HG02571 (cell line): ENCODE measurements at regions not wholly inside any gene's neighbourhood (a gene's known extent, or its start where the extent isn't known, plus 50 kb on each side); places are given as distances from the start of the nearest gene placed in this dataset.
"Not testable (repeated sequence)": the region's sequence is repeated elsewhere in the genome, so short reads cannot be mapped to it uniquely, and the experiment has no call there.

Source experiments
- ATAC-seq: cut with Tn5 transposase; IDR thresholded peaks from one replicate; pipeline ENCODE4 v1.9.1; 2021; ENCODE audit warnings: mild to moderate bottlenecking, moderate library complexity; ENCODE audit not compliant: unreplicated experiment

DNA sequence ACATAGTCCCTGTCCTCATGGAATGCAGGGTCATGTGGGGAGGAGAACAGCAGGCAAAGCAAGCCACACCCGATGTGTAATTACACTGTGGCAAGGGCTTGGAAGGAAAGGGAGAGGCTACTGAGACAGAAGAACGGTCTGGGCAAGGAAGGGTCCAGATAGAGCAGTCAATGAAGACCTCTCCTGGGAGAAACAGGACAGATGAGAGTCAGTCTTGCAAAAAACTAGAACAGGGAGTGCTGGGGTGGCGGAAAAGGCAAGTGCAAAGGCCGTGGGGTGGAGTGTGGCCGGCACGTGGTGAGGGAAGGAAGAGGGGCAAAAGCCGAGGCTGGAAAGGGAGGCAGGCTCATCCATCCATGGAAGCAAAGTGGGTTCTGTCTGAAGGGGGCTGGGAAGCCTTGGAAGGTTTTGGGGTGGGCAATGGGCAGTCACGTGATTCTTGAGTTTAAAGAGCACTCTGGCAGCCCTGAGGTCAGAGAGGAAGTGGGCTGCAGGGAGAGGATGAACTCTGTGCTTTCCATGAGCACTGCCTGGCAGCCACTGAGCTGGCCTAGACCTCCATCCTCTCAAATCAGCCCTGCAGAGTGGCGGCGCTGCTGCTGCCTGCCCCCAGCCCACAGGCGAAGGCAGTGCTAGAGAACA lies 182.2 kb downstream of the INHBB start:
- ATAC-seq, result no peak

DNA sequence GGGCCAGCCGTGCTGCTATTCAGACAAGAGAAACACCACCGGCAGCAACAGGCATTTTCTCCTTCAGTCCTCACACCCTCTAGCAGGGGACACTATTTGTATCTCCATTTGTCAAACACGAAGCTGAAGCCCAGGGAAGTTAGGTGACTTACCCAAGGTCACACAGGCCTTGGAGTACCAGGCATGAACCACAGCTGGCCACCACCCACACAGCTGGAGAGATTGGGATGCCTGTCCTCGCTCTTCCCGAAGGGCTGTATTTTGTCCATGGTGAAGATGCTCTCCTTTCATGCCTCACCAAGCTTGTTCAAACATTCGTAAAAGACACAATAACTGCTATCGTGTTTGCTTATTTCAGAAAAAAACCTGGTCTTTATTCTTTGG lies 182.7 kb downstream of the INHBB start:
- ATAC-seq, result no peak

DNA sequence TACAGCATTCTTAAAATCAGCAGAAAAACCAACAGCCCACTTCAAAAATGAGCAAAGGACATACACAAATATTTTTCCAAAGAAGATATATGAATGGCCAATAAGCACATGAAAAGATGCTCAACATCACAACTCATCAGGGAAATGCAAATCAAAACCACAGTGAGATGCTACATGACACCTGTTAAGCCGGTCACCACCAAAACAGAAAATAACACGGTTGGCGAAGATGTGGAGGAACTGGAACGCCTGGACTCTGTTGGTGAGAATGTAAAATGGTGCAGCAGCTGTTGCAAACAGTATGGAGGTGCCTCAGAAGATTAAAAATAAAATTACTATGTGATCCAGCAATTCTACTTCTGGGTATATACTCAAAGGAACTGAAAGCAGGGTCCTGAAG lies 184.8 kb downstream of the INHBB start:
- no peak for ATAC-seq

DNA sequence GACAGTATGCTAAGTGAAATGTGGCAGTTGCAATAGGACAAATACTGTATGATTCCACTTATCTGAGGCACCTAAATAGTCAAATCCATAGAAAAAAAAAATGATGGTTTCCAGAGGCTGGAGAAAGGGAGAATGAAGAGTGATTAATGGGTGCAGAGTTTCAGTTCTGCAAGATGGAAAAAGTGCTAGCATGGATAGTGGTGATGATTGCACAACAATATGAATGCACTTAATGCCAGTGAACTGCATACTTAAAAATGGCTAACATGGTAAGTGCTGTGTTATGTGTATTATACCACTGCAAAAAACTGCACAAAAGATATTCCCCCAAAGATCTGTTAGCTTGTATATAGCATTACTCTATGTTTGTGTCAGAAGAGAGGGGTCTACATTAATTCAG lies 185.4 kb downstream of the INHBB start:
- ATAC-seq, result no peak

- ATAC-seq, result no peak
These were observed 186.1 kb downstream of the INHBB start for GRCh38 chr2:120531863-120532600.

- no peak for ATAC-seq
These were observed 187.7 kb downstream of the INHBB start for GRCh38 chr2:120533625-120534024.

DNA sequence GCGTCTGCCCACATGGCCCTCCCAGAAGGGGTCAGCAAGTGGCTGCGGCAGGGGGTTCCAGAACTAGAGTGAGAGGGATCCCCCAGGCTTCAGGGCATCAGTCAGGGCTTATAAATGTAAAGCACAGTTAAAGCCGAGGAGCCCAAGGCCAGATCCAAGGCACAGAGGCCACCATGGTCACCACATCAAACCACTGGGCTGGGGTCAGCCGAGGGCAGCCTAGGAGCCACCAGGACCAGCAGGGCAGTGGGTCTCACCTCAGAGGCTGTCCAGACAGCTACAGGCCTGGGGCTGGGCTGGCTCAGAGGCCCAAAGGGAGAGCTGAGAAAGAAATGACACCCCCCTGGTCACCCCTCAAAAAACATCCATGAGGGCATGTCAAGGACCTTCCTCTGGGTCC lies 188.5 kb downstream of the INHBB start:
- ATAC-seq, result no peak

DNA sequence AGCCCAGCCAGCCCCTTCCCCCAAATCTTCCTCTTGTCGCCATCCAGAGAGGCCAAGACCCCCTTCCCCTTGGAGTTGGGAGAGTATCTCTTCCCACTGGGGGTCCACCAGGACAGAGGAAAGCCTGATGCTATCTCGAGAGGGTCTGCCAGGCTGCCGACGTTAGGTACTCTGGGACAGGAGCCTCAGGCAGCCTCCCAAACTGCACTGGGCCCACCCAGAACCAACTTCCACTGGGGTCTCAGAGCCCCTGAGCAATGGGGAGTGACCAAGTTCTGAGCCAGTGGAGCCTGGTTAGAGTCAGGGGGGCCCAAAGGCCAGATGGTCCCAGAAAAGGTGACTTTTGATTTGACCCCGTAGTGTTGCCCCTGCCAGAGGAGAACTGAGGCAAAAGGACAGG lies 189.1 kb downstream of the INHBB start:
- ATAC-seq, result no peak

DNA sequence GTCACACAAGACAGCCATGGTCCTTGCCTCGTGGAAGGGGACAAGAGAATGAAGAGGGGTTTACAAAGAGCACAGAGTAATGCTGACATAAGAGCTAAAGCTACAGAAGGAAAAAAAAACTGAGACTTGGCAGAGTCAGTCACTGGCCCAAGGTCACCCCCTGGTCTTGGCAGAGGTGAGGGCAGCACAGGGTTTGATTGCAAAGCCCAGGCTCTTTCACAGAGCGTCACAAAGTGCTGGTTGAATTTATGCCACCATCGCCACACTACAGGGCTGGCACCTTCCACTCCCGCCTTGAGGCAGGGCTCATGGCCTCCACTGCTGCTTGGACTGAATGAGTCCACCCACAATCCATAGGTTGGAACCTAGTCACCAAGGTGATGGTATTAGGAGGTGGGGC lies 190.2 kb downstream of the INHBB start:
- no peak for ATAC-seq

- ATAC-seq, result no peak
These were observed 192.9 kb downstream of the INHBB start for GRCh38 chr2:120538691-120539423.

- no peak for ATAC-seq
These were observed 193.5 kb downstream of the INHBB start for GRCh38 chr2:120539424-120539936.

GRCh38 chr2:120539937-120540718 lies 194.2 kb downstream of the INHBB start:
- no peak for ATAC-seq

GRCh38 chr2:120540719-120541552 lies 194.7 kb upstream of the GLI2 start:
- no peak for ATAC-seq

- no peak for ATAC-seq
These were observed 194.1 kb upstream of the GLI2 start for GRCh38 chr2:120541553-120541932.

DNA sequence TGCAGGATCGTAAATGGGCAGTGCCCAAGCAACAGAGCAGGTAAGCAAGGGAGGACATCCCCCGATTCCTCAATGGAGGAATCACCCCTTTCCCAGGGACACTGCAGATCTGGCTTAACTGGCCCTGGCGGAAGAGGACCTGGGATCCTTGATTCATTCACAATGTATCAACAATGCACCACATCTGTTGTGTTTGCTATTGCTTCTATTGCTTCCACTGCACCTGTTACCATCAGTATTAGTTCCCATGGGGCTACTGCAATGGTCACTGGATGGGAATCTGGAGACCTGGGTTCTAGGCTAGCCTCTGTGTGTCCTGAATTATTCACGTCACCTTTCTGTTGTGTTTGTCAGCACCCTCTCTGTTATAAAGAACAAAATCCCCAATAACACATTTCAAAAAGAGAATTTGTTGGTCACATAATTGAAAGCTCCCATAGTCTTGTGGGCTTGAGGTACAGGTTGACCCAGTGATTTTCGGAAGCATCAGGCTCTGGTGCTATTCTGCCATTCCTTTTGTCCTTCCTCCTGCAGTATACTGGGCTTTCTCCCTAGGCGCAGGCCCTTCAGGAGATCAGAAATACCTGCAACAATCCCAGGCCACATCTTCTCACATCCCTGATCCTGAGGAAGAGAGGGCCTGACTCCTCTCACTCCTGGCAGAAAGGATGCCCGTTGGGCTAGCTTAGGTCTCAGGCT lies 193.5 kb upstream of the GLI2 start:
- ATAC-seq, result no peak

- no peak for ATAC-seq
These were observed 192.6 kb upstream of the GLI2 start for GRCh38 chr2:120542911-120543527.

DNA sequence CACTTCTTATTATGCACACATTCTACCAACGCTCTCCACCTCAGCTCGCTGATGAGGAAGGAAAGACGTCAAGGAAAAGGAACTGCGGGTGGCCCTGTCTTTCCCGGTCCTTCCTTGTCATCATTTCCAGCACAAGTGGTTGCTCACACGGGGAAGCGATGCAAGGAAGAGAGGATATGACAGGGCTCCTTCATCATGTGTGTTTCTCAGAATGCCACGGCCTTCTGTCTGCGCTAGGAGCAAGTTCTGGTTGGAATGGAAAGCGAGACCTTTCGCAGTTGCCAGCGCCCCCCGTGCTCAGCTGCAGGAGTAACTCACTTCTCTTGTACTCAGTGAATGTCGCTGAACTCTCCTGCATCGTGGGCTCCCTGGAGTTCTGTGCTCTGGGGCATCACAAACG lies 191.8 kb upstream of the GLI2 start:
- ATAC-seq, result no peak

DNA sequence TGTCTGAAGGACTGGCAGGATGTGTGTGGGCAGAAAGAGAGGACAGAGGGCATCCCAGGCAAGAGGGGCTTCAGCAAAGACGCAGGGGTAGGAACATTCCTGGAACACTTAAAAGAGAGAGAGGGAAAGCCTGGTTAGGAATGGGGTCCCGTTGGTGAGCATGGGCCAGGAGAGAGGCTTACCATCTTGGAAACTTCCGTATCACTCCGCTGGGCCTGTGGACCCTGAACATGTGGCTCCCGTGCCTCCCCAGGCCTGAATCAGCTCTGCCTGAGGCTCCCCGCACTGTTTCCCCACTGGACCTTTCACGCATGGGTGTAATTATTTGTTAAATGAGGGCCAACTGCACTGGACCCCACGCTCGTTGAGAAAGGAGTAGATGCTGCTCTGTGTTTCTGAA lies 191.1 kb upstream of the GLI2 start:
- ATAC-seq, result no peak

DNA sequence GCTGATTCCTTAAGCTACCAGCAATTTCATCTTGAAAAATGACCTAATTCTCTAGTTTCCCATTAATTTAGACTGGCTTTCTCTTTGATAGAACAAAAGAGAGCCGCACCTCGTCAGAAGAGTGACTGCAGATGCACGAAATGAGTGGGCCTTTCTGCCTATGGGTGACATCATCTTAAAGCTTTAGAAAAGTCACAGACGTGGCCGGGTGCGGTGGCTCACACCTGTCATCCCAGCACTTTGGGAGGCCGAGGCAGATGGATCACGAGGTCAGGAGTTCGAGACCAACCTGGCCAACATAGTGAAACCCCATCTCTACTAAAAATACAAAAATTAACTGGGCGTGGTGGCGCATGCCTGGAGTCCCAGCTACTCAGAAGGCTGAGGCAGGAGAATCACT lies 190.7 kb upstream of the GLI2 start:
- not testable (repeated sequence) for ATAC-seq
